HG03571 (cell line): ENCODE measurements at regions not wholly inside any gene's neighbourhood (a gene's known extent, or its start where the extent isn't known, plus 50 kb on each side); places are given as distances from the start of the nearest gene placed in this dataset.
"Not testable (repeated sequence)": the region's sequence is repeated elsewhere in the genome, so short reads cannot be mapped to it uniquely, and the experiment has no call there.

ENCODE experiments used
- ATAC-seq: cut with Tn5 transposase; IDR thresholded peaks from one replicate; pipeline ENCODE4 v1.9.1; 2021; ENCODE audit not compliant: unreplicated experiment

DNA sequence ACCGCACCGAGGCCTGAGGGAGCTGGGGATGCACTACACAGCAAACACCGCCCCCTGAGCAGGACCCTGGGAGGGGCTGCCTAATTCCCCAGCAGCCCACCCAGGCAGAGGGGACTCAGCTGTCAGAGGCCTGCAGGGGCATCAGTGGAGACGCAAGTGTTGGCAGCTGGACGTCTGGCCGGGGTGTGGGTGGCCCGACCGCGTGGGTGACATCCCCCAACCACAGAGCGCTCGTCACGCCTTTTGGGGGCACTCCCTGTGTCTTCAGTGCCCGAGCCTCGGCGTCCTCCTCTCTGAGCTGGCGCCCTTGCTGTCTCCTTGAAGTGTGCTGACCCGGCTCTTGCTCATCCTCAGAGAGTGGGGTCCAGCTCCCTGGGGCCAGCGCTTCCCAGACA lies 150.2 kb downstream of the BRD1 start:
- ATAC-seq: no peak

DNA sequence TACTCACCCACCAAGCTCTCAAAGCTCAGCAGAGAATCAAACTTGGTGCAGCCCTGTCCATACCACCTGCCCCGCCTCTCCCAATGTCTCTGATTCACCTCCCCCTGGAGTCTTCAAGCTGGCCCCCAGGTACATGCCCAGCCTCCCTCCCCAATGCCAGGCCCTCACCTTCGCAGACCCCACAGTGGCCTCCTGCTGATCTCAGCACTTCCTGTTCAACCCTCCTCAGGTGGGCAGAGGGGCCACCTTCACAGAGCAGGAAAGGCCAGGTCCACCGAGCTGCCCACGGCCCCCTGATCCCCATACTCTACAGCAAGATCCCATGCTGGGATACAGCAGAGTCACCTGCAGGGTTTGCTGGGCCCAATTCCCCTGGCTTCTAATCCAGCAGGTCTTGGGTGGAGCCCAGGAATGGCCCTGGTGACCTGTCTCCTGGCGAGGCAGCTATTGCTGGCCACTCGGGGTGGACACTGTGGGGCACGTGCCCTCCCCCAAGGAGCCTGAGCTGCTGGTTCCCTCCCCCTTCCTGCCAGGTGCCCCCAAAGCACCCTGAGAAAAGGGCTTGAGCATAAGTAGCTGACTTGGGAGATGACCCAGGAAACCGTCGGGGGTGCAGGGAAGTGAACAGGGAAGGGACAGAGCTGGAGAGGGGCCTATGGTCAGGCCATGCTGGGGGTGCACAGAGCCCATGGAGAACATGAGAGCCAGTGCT lies 150.7 kb downstream of the BRD1 start:
- ATAC-seq: no peak

DNA sequence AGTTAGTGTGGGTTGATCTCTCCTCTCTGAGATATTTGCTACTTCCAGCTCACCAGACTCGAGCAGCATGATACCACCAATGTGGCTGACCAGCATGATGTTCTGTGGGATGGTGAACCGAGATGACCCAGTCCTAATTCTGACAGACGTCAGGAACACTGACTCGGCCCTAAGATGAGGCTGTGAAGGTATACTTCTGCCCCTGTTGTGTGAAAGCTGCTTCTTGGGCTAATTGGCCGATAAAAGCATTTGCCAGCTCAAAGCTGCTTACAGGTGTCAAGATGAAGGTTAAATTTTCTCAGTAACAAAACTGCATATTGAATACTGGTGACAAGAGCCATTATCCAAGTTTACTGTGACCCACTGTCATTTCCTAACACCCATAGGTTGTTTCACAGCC lies 151.4 kb downstream of the BRD1 start:
- ATAC-seq: no peak

DNA sequence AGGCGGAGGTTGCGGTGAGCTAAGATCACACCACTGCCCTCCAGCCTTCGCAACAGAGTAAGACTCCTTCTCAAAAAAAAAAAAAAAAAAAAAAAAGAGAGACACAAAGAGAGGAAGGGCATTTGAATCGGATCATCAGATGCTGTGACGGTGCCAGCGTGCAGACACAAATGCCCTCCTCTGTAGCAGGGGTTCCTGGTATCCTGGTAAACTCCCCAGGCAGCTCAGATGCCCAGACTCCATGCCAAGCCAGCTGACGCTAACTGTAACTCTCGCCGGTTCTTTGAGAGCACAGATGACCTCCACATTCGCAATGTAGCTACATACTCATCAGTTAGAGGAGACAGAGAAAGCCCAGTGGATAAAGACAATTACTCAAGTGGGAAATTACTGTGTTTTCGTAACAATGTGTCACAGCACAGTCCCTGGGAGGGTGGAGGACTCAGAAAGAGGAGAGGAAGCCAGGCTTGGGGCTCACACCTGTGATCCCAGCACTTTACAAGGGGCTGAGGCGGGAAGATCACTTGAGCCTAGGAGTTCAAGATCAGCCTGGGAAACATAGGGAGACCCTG lies 153.1 kb downstream of the BRD1 start:
- no peak for ATAC-seq

DNA sequence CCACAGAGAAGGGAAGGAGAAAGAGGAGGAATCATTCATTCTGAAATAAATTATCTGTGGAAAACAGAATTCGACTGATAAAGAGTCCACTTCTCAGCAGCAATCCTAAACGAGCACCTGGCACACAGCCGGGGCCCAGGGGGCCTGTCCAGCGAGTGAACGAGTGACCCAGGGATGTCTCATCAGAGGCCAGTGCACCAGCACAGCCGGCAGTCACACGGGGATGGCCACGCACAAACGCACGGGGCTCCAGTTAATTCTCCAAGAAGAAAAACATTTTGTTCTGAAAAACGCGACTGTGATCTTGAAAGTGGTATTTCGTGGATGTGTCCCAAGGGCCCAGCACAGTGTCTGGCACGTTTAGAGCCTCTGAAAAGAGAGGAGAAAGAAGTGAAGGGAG lies 154.6 kb downstream of the BRD1 start:
- ATAC-seq: no peak

DNA sequence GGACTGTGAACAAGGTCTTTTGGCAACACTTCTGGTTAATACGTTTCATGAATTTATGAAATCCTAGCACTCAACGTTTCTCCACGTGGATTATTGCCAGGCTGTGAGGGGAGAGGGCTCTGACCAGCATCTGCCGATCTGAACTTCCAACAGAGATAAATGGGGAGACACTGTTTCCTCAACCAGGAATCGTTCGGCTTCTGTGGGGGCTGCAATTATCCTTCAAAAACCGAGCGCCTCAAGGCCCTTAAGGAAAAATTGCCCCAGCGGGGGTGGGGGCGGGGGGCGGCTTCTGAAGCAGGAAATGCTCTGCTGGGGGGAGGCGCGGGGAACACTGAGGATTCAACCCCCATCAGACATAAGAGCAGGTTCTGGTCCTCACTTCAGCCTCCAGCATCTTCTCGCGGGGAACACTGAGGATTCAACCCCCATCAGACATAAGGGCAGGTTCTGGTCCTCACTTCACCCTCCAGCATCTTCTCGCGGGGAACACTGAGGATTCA lies 155.6 kb downstream of the BRD1 start:
- no peak for ATAC-seq

DNA sequence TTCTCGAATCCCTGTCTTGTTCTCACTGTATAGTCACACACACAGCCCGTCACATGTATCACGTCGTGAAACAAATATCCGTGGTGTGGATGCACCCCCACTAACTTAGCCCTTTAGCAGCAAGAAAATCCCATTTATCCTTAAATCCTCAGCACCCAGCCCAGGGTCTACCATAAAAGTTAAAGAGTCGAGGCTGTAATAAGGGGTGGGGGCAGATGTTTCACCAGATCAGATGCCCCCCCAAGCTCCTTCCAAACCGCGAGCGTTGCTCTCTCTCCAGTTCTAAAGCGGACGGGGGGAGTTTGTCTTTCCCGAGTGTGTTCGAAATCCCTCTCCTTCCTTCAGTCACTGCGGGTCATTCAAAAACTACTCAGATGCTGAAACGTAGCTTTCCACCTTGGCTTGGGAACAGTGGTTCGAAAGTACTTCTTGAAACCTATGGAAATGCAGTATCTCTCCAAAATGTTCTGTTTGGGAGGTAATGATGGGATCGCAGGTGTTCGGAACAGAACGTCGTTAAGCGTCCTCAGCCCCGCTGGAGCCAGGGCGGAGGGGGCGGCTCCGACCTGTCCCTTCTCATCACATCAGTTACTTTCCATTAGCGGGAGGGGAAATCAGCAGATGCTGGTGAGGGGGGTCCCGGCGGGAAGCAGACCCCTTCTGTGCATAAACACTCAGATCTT lies 156.2 kb downstream of the BRD1 start:
- ATAC-seq: no peak

DNA sequence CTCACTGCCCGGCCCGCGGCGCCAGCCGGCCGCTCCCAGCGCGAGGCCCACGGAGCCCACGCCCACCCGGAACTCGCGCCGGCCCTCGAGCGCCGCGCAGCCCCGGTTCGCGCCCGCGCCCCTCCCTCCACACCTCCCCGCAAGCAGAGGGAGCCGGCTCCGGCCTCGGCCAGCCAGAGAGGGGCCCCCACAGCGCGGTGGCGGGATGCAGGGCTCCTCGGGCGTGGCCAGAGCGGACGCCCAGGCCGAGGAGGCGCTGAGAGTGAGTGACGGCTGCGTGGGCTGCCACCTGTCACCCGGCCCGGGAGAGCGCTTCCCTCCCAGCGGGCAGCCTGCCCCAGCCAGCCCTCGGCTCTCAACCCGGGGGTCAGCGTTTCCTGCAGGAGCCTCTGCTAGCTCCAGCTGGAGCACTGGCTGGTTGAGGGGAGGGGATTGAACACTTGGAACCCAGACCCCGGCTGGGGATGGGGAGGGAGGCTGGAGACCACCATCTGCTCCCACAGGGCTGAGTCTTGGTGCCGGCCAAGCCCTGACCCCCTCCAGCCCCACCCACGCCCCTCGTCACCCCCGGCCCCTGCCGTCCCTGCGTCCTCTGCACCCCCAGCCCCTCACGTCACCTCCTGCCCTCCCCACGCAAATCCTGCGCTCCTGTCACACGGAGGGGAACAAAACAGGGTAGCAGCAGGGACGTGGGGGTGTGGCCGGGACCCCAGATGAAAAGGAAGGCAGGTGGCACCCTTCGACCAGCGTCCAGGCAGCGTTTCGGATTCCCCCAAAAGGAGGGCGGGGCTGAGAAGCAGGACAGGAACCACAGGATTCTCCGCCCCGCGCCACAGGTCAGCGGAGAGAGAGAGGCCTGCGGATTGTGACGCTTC lies 157.0 kb downstream of the BRD1 start:
- ATAC-seq: no peak

DNA sequence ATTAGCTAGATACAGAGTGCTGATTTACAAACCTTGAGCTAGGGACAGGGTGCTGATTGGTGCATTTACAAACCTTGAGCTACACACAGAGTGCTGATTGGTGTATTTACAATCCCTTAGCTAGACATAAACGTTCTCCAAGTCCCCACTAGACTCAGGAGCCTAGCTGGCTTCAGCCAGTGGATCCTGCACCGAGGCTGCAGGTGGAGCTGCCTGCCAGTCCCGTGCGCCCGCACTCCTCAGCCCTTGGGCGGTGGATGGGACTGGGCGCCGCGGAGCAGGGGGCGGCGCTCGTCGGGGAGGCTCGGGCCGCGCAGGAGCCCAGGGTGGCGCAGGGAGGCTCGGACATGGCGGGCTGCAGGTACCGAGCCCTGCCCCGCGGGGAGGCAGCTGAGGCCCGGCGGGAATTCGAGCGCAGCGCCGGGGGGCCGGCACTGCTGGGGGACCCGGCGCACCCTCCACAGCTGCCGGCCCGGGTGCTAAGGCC lies 157.7 kb downstream of the BRD1 start:
- ATAC-seq: not testable (repeated sequence)

DNA sequence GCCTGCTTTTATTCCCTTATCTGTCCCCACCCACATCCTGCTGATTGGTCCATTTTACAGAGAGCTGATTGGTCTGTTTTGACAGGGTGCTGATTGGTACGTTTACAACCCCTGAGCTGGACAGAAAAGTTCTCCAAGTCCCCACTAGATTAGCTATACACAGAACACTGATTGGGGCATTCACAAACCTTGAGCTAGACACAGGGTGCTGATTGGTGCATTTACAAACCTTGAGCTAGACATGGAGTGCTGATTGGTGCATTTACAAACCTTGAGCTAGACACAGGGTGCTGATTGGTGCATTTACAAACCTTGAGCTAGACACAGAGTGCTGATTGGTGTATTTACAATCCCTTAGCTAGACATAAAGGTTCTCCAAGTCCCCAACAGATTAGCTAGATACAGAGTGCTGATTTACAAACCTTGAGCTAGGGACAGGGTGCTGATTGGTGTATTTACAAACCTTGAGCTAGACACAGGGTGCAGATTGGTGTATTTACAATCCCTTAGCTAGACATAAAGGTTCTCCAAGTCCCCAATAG lies 158.2 kb downstream of the BRD1 start:
- not testable (repeated sequence) for ATAC-seq

DNA sequence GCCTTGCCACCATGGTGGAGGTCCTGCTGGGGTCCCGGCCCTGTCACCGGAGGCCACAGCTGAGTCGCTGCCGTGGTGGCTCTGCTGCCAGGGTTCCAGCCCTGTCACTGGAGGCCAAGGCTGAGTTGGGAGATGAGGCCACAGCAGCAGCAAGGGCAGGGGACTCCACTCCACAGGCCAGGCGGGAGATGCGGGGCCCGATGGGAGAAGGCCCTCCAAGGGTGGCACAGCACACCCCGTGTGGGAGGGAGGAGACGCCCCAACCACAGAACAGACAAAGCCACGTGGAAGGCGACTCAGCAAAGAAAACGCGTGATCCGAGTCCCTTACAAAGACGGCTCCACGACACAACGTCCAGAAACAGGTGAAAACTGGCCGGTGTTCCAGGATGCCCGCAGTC lies 159.3 kb downstream of the BRD1 start:
- ATAC-seq: no peak

DNA sequence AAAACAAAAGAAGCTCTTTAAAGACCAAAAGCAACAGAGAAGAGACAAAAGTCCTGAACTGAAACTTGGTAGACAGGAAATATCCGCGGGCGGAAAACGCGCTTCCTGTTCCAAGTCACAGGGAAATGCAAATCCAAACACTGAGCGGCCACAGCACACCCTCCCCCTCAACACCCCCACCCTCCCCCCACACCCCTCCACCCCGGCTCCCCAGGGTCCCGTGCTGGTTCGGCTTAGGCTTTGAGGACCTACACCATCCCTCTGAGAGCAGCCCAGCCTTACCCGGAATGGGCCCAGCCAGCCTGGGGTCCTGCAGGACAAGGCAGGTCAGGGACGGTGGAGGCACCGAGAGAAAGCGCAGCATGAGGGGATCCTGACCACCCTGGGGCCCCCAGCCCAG lies 160.4 kb downstream of the BRD1 start:
- no peak for ATAC-seq

DNA sequence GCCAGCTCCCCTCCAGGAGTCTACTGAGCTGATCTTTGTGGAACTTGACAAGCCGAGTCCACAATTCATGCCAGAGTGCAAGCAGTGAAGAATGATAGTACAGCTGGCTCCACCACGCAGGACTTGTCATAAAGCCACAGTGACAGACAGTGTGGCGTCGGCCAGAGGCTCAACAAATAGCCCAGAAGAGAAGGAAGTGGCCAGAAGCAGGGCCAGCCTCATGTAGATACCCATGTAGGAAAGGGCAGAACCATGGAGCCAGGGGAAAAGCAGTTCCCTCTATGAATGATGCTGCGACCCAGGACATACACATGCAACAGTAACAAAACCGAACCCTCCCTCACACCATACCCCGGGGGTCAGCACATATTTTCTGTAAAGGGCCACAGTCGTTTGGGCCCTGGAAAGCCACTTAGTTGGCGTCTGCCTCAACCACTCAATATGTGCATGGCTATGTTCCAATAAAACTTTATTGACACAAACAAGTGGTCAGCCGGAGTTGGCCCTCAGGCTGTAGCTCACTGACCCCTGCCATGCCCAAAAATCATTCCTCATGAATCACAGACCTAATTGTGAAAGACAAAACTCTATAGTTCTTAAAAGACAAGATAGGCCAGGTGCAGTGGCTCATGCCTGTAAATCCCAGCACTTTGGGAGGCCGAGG lies 161.4 kb downstream of the BRD1 start:
- no peak for ATAC-seq

DNA sequence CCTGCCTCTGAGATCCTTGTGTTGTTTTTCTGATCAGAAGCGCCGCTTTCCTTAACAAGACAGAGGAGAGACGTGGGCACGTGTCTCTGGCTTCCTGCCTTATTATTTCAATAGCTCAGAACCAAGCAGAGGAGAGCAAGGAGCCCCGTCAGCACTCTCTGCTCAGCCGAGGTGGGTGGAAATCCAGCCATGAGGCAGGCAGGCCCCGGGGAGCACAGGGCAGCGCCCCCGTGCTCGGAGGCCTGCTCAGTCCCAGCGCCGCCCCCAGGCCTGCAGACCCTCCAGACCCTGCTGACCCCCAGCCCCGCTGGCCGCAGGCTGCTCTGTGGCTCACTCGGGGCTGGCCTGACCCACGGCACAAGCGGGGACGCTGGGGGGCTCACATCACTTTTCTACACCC lies 162.8 kb downstream of the BRD1 start:
- no peak for ATAC-seq

DNA sequence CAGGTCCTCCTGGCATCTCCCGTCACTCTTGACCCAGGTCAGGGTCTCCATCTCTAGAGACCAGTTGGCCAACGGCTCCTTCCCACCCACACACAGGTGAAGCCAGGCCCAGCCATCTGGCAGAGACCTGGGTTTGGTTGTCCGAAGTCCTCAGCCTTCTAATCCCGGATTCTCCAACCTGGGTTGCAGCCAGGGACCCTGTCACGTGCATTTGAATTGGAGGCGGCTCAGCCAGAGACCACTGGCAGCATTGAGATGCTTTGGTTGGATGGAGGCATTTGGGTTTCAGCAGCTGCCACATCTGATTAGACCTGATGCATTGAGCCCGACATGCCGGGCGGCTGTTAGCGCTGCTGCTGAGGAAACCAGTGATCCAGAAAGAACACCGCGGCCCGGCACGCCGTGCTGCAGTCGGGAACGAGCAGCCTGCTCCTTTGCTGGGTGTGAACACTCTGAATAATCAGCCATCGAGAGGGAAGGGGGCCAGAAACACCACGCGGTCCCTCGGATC lies 163.2 kb downstream of the BRD1 start:
- ATAC-seq: no peak

DNA sequence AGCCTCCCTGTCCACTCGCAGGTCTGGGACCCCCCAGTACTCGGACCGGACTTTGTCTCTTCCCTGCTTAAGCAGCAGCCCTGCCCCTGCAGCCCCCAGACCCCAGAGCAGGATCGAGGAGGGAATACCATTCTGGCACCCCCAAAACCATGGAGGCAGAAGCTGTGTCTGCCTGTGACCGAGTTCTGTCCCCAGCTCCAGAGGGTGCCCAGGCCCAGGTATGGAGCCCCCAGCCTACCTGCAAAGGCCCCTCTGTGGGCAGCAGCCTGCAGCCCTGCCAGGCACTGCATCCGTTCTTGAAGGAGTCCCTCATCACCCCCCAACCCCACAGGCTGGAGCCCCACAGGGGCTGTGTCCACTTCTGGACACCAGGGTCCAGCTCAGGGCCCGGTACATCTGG lies 163.8 kb downstream of the BRD1 start:
- ATAC-seq: no peak

DNA sequence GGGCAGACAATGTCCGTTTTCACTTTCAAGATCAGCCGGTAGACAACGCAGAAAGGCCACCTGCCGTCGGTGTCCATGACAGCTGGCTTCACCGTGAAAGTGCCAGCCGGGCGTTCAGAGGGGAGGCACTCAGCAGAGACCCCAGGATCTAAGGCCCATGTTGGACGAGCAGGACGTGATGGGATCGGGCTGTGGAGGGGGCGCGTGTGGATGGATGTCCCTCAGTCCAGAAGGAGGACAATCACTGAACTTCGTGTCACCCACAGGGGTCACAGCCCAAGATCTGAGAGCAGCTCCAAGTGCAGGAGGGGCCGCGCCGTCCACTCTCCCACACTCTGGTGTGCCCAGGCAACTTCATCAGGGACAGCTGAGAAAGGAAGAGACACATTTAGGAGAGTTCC lies 164.4 kb downstream of the BRD1 start:
- no peak for ATAC-seq

DNA sequence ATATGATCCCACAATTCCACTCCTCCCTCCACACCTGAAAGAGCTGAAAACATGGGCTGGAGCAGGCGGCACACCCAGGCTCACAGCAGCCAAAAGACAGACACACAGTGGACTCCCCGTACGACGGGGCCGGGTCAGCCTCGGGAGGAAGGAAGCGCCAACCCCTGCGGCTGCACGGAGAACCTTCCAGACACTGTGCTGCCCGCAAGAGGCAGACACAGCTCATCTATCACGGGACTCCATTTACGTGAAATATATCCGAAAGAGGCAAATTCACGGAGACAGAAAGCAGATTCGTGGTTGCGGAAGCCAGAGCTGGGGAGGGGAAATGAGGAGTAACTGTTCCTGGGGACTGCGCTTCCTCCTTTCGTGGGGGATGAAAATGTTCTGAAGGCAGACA lies 165.0 kb downstream of the BRD1 start:
- ATAC-seq: no peak

DNA sequence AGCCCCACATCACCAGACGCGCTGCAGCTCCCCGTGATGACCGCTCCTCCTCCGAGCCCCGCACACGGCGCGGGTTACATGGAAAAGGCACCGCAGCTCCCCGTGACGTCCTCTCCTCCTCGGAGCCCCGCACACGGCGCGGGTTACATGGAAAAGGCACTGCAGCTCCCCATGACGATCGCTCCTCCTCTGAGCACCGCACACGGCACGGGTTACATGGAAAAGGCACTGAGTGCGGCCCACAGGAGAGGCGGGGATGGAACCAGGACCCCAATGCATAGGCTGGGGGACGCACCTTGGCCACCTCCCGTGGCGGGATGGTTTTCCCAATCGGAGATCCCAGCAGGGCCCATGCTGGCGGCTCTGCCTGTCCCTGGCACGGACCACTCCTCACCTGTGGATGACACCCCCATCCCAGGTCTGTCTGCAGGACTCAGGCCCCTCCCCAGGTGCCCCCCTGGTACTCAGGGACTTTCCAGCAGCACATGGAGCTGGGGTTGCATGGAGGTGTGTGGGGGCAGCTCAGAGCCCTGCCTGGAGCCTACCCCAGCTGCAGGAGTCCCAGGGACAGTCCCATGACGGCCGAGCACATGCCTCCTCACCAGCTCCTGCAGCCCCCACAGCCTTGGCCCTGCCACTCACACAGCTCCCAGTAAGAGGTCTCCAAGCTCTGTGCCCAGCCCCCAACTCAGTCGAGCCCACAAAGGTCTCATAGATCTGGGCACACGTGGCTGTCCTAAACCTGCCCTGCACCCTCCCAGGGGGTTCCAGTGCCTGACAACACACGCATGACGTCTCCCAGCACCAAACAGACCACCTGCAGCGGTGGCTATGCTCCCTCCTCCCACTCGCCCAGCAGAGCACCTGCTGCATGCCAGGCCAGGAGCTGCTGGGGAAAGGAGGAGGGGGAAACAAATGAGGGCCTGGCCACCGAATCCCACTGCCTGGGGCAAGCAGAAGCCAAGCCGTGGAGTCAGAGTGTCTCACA lies 166.6 kb downstream of the BRD1 start:
- ATAC-seq: no peak
